PC-3 (cell line): ENCODE measurements at regions not wholly inside any gene's neighbourhood (a gene's known extent, or its start where the extent isn't known, plus 50 kb on each side); places are given as distances from the start of the nearest gene placed in this dataset.

Experiments used
- ATAC-seq: fragments of 200-7000 bp; cut with Tn5 transposase; 2 replicates; pipeline ENCODE4 v1.9.1; 2020; ENCODE audit warnings: mild to moderate bottlenecking, moderate library complexity
- BruUV-seq: library from RNA; stranded (reverse); fragments of 400-500 nt; replicated peaks from 2 replicates; lab custom pipeline; 2021; lab: Mats Ljungman, UMichigan
- CTCF ChIA-PET: fragments of 300-600 bp; sonication (Branson Sonifier 250); formaldehyde crosslinking; loops from one replicate; lab custom pipeline; 2022; ENCODE audit warnings: antibody characterized with exemption; lab: Charles Lee
- POLR2A ChIA-PET: fragments of 300-600 bp; sonication (Branson Sonifier 250); formaldehyde crosslinking; loops from one replicate; lab custom pipeline; 2022; ENCODE audit warnings: antibody characterized with exemption; ENCODE audit not compliant: unreplicated experiment; lab: Charles Lee
- DNase-seq: peaks from one replicate; pipeline ENCODE4 v3.0.0-alpha.2; 2015
- H2AFZ ChIP-seq: fragments of 300-600 bp; sonication (generic); 2 replicates; pipeline ENCODE4 v1.6.0; 2016; ENCODE audit warnings: antibody characterized with exemption, low read length
- H3F3A ChIP-seq: fragments of 300-600 bp; sonication (generic); one replicate; pipeline ENCODE4 v1.6.0; 2017; ENCODE audit warnings: antibody characterized with exemption, low read length, control low read depth, mild to moderate bottlenecking; ENCODE audit not compliant: unreplicated experiment
- H3K27ac ChIP-seq: fragments of 300-600 bp; sonication (generic); 2 replicates; pipeline ENCODE4 v1.5.1; 2016; ENCODE audit warnings: mild to moderate bottlenecking, low read length
- H3K27me3 ChIP-seq: fragments of 300-600 bp; sonication (generic); 2 replicates; pipeline ENCODE4 v1.6.1; 2016; ENCODE audit warnings: low read length, mixed read lengths
- H3K36me3 ChIP-seq: fragments of 300-600 bp; sonication (generic); 2 replicates; pipeline ENCODE4 v1.6.1; 2016; ENCODE audit warnings: low read depth, mixed run types, low read length, mixed read lengths
- H3K4me1 ChIP-seq: fragments of 300-600 bp; sonication (generic); 2 replicates; pipeline ENCODE4 v1.5.1; 2016; ENCODE audit warnings: low read length; ENCODE audit not compliant: insufficient read depth
- H3K4me2 ChIP-seq: fragments of 300-600 bp; sonication (generic); 2 replicates; pipeline ENCODE4 v1.6.0; 2016; ENCODE audit warnings: low read length
- H3K4me3 ChIP-seq: fragments of 300-600 bp; sonication (generic); 2 replicates; pipeline ENCODE4 v1.5.1; 2016; ENCODE audit warnings: mild to moderate bottlenecking, low read length, mixed read lengths
- H3K79me2 ChIP-seq: fragments of 300-600 bp; sonication (generic); 2 replicates; pipeline ENCODE4 v1.6.1; 2017; ENCODE audit warnings: low read length, mixed read lengths
- H3K9ac ChIP-seq: fragments of 300-600 bp; sonication (generic); 2 replicates; pipeline ENCODE4 v1.6.0; 2016; ENCODE audit warnings: mild to moderate bottlenecking, low read length
- H3K9me2 ChIP-seq: fragments of 300-600 bp; sonication (generic); replicated peaks from 2 replicates; pipeline ENCODE4 v1.6.1; 2016; ENCODE audit warnings: mixed run types, low read length, mixed read lengths
- H3K9me3 ChIP-seq: fragments of 300-600 bp; sonication (generic); 2 replicates; pipeline ENCODE4 v1.6.1; 2016; ENCODE audit warnings: low read length, mixed read lengths
- H4K20me1 ChIP-seq: fragments of 300-600 bp; sonication (generic); 2 replicates; pipeline ENCODE4 v1.6.1; 2016; ENCODE audit warnings: low read length, mixed read lengths
- EZH2 ChIP-seq: fragments of 300-600 bp; sonication (generic); IDR thresholded peaks from one replicate; pipeline ENCODE4 v1.6.1; 2017; ENCODE audit warnings: antibody characterized with exemption, mild to moderate bottlenecking, low read length; ENCODE audit not compliant: unreplicated experiment
- EZH2phosphoT487 ChIP-seq: fragments of 300-600 bp; sonication (generic); IDR thresholded peaks from 2 replicates; pipeline ENCODE4 v1.6.1; 2018; ENCODE audit warnings: mild to moderate bottlenecking, antibody characterized with exemption, low read length, borderline replicate concordance
- intact Hi-C: fragments of 100-400 bp; cut with micrococcal nuclease; formaldehyde crosslinking; loops from 2 replicates; pipeline ENCODE4 v1.9.0; 2023
- TF ChIP-seq, protein P1 (sequence below): fragments of 300-600 bp; sonication (generic); conservative IDR thresholded peaks from 2 replicates; pipeline ENCODE4 v1.5.1; 2017; ENCODE audit warnings: antibody characterized with exemption, low read depth, mild to moderate bottlenecking, low read length

- H3K9me2 ChIP-seq: no peaks in the 10 kb centered on the region
- DNase-seq (peak; percentile 4), ATAC-seq (no peak)
- no peaks in the 10 kb centered on the region for H3K9me3 ChIP-seq
- no peaks in the 10 kb centered on the region for H3K36me3 ChIP-seq
- no peak overlapping the region for H3K9ac ChIP-seq
- no peaks in the 10 kb centered on the region for H3K4me1 ChIP-seq
- no peak overlapping the region for H3K4me2 ChIP-seq
- H3K4me3 ChIP-seq: no peak overlapping the region
- no peaks in the 10 kb centered on the region for H3K79me2 ChIP-seq
- no peaks in the 10 kb centered on the region for H3K27me3 ChIP-seq
- no peaks in the 10 kb centered on the region for H3F3A ChIP-seq
- ChIA-PET CTCF (no interaction called here), POLR2A (no interaction called here)
- H4K20me1 ChIP-seq: no peaks in the 10 kb centered on the region
- TF ChIP-seq EZH2 (no peak), EZH2phosphoT487 (no peak)
- TF ChIP-seq, protein P1, sequence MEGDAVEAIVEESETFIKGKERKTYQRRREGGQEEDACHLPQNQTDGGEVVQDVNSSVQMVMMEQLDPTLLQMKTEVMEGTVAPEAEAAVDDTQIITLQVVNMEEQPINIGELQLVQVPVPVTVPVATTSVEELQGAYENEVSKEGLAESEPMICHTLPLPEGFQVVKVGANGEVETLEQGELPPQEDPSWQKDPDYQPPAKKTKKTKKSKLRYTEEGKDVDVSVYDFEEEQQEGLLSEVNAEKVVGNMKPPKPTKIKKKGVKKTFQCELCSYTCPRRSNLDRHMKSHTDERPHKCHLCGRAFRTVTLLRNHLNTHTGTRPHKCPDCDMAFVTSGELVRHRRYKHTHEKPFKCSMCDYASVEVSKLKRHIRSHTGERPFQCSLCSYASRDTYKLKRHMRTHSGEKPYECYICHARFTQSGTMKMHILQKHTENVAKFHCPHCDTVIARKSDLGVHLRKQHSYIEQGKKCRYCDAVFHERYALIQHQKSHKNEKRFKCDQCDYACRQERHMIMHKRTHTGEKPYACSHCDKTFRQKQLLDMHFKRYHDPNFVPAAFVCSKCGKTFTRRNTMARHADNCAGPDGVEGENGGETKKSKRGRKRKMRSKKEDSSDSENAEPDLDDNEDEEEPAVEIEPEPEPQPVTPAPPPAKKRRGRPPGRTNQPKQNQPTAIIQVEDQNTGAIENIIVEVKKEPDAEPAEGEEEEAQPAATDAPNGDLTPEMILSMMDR: no peak
- H2AFZ ChIP-seq: no peak overlapping the region
- H3K27ac ChIP-seq: no peak overlapping the region
- intact Hi-C loops: no loop called here
- BruUV-seq: no TSS peak
Observed at GRCh38 chr9:126232461-126232860, 94.2 kb upstream of the MVB12B start.

- H3K4me2 ChIP-seq: no peak overlapping the region
- H3K4me1 ChIP-seq: no peaks in the 10 kb centered on the region
- CTCF ChIA-PET: no interaction called here
- no peaks in the 10 kb centered on the region for H3K36me3 ChIP-seq
- TF ChIP-seq, protein P1: no peak
- TF ChIP-seq EZH2phosphoT487 (no peak), EZH2 (no peak)
- no TSS peak for BruUV-seq
- no peaks in the 10 kb centered on the region for H3K9me2 ChIP-seq
- no peak overlapping the region for H3K4me3 ChIP-seq
- intact Hi-C loops: no loop called here
- no peak overlapping the region for H3K27ac ChIP-seq
- DNase-seq (no peak), ATAC-seq (no peak)
- no peaks in the 10 kb centered on the region for H3K27me3 ChIP-seq
- H2AFZ ChIP-seq: no peak overlapping the region
- H4K20me1 ChIP-seq: no peaks in the 10 kb centered on the region
- H3K9ac ChIP-seq: no peak overlapping the region
- no peaks in the 10 kb centered on the region for H3K9me3 ChIP-seq
- H3K79me2 ChIP-seq: no peaks in the 10 kb centered on the region
- POLR2A ChIA-PET: no interaction called here
- H3F3A ChIP-seq: no peaks in the 10 kb centered on the region
Observed at GRCh38 chr9:126233175-126233574, 93.5 kb upstream of the MVB12B start.

DNA sequence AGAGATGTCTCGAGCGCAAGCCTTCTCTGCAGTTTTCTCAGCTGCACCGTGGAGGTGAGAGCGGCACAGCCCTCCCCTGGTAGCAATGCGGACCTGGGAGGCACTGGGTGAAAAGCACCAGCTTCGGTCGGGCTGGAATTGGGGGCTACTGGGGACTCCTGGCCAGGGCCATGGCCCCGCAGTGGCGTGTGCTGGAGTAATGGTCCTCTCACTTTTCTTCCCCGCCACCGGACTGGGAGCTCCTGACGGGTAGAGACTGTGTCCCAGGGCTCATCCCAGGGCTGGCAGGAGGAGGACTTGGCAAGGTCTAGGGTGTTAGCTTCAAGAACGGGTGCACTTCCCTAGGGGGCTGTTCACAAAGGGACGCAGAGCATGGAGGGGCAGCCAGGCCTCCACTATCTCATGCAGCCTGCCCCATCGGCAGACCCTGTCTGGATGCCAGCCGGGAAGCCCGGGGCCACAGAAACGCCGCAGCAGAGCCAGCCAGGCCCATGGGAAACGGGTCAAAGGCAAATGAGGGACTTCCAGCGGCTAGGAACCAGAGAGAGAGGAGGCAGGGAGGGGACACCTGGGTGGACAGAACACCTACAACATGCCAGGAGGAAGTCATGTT lies 92.6 kb upstream of the MVB12B start:
- TF ChIP-seq EZH2phosphoT487 (no peak), EZH2 (no peak)
- TF ChIP-seq, protein P1: no peak
- POLR2A ChIA-PET: no interaction called here
- H3F3A ChIP-seq: no peaks in the 10 kb centered on the region
- H3K79me2 ChIP-seq: no peaks in the 10 kb centered on the region
- DNase-seq (no peak), ATAC-seq (no peak)
- H3K4me3 ChIP-seq: no peak overlapping the region
- no peaks in the 10 kb centered on the region for H3K9me3 ChIP-seq
- H3K36me3 ChIP-seq: no peaks in the 10 kb centered on the region
- BruUV-seq: no TSS peak
- H3K27me3 ChIP-seq: no peaks in the 10 kb centered on the region
- no peak overlapping the region for H3K9ac ChIP-seq
- no peak overlapping the region for H3K4me2 ChIP-seq
- intact Hi-C loops: no loop called here
- CTCF ChIA-PET: no interaction called here
- no peaks in the 10 kb centered on the region for H3K9me2 ChIP-seq
- H3K4me1 ChIP-seq: no peaks in the 10 kb centered on the region
- no peaks in the 10 kb centered on the region for H4K20me1 ChIP-seq
- H3K27ac ChIP-seq: no peak overlapping the region
- no peak overlapping the region for H2AFZ ChIP-seq
